AG04449 (cell line): ENCODE measurements at regions not wholly inside any gene's neighbourhood (a gene's known extent, or its start where the extent isn't known, plus 50 kb on each side); places are given as distances from the start of the nearest gene placed in this dataset.
A peak's percentile ranks its signal among the peaks of the same experiment; 100 is the strongest.

ENCODE experiments used
- CTCF ChIA-PET: fragments of 350-600 bp; formaldehyde crosslinking; extraction: SDS; loops from one replicate; lab custom pipeline; 2021; ENCODE audit warnings: antibody characterized with exemption; lab: Yijun Ruan, JAX
- POLR2A ChIA-PET: fragments of 400-600, 350-600 bp; formaldehyde crosslinking; extraction: SDS; loops from one replicate; lab custom pipeline; 2020; ENCODE audit warnings: antibody characterized with exemption, inconsistent platforms; lab: Yijun Ruan, JAX
- DNase-seq: peaks from one replicate; pipeline ENCODE4 v3.0.0-alpha.2; 2010; ENCODE audit warnings: low read depth, low spot score
- H3K4me3 ChIP-seq: 2 replicates; pipeline ENCODE4 v1.5.1; 2011; ENCODE audit warnings: low read depth, mild to moderate bottlenecking, control low read depth, low read length
- CTCF ChIP-seq: IDR thresholded peaks from one replicate; pipeline ENCODE4 v1.5.1; 2011; ENCODE audit warnings: mild to moderate bottlenecking, moderate library complexity, low read length, control low read depth, inconsistent platforms; ENCODE audit not compliant: insufficient read depth; ENCODE audit errors: missing control alignments

- H3K4me3 ChIP-seq: no peak overlapping the region
- POLR2A ChIA-PET: no interaction called here
- DNase-seq: no peak
- CTCF ChIA-PET: interaction anchor here (0.9 kb wide), 1 partner anchor 25 kb away, joined by 3 read pairs; no protein-coding TSS in a partner anchor
- no peak for TF ChIP-seq CTCF
These were observed 54.7 kb upstream of the GREM2 start for GRCh38 chr1:240666568-240667198.

GRCh38 chr1:240663169-240663879, 51.4 kb upstream of the GREM2 start:
- POLR2A ChIA-PET: no interaction called here
- TF ChIP-seq CTCF: no peak
- CTCF ChIA-PET: interaction anchor here (0.9 to 1.1 kb wide), 2 partner anchors 28 to 653 kb away, joined by 3 read pairs; no protein-coding TSS in a partner anchor
- DNase-seq: peak; percentile 26
- no peak overlapping the region for H3K4me3 ChIP-seq
